GM18873 (cell line): ENCODE measurements at regions not wholly inside any gene's neighbourhood (a gene's known extent, or its start where the extent isn't known, plus 50 kb on each side); places are given as distances from the start of the nearest gene placed in this dataset.

Experiments
- ATAC-seq: cut with Tn5 transposase; IDR thresholded peaks from one replicate; pipeline ENCODE4 v1.9.1; 2021; ENCODE audit warnings: mild to moderate bottlenecking, moderate library complexity, moderate number of reproducible peaks; ENCODE audit not compliant: unreplicated experiment, low FRiP score

DNA sequence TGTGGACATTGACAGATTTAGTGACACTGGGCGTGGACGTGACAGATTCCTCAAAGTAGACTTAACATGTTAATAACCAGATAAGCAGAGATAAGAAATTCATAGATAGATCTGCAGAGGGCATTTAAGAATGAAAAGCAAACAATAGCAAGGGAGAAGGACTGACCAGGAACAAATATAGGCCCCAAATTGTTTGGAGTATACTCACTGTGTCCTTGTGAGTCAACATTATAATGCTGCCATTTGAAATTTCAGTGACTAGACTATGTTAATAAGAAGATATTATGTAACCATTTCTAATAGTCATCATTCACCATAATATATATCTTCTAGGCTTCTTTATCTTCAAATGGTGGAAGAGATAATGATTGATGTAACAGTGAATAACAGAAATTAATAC is 78.1 kb upstream of the SLC38A11 start:
- ATAC-seq: no peak

DNA sequence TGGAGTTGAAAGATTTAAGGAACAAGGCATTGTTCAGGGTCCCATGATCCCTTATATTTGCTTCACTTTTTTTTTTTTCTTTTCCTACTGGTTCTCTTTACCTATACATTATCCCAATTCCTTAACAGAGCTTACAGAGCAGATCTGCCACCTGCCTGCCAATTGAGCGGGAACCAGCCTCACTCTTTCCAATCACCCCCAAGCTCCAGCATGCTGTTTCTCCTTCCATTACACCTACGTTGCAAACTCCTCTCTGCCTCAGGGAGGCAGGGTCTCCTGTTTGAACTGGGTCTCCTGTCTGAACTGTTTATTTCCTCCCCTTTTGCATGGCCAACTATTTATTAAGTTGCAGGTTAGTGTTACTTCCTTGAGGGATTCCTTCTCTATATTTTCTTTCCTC is 77.2 kb upstream of the SLC38A11 start:
- ATAC-seq: no peak

DNA sequence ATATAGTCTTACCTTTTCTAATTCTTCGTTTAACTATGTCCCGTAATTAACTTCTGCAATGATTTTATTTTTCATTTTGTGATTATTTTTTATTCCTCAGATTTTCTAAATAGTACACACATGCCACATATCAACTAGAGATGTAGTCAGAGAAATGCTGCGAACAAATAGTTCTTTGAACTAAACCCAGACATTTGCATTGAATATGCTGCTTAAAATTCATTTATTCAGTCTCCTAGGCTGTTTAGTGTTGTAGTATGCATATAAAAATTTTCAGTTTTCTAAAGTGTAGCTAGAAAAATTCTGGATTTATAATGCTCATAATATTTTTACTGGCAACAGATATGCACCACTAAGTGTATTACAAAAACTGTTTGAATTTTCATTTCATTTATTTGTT is 68.9 kb upstream of the SLC38A11 start:
- no peak for ATAC-seq

DNA sequence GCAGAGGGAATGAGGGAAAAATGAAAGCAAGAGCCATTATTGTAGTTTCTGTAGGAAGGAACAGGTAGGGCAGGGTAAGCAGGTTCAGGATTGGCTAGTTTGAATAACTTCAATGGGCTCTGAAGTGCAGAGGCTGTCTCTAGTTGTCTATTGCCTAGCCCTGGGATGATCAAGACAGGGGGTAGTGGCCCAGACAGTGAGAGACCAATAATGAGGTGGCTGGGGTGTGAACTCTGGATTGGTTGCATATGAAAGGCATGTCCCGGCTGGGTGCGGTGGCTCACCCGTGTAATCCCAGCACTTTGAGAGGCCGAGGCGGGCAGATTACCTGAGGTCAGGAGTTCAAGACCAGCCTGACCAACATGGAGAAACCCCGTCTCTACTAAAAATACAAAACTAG is 67.5 kb upstream of the SLC38A11 start:
- ATAC-seq: no peak

DNA sequence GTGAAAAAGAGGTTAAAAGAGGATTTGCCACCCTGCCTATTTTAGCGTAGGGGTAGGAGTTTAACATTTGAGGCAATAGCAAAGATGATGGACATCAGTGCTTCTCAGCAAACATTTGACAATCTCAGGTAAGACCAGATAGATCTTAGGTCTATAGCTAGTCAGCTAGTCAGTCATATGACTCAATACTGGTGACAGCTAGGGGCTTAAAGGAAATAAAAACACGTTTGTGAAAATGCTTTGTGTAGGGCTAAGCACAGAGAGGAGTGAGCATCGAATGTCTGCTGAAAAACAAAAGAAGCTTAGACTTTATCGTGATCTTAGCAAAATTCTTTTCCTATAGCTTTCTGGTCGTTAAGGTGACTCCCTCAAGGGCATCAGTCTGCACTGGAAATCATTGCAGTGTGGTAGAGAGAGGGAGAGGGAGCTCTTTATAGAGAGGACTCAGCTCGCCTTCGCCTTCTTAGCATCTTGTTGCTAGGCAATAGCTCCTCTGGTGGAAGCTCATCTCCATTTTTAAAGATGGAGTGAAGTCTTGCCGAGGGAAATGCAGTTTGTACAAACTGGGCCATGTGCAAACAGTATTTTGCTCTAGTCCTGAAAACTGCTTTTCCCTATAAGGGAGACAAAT is 62.8 kb upstream of the SLC38A11 start:
- ATAC-seq: no peak

DNA sequence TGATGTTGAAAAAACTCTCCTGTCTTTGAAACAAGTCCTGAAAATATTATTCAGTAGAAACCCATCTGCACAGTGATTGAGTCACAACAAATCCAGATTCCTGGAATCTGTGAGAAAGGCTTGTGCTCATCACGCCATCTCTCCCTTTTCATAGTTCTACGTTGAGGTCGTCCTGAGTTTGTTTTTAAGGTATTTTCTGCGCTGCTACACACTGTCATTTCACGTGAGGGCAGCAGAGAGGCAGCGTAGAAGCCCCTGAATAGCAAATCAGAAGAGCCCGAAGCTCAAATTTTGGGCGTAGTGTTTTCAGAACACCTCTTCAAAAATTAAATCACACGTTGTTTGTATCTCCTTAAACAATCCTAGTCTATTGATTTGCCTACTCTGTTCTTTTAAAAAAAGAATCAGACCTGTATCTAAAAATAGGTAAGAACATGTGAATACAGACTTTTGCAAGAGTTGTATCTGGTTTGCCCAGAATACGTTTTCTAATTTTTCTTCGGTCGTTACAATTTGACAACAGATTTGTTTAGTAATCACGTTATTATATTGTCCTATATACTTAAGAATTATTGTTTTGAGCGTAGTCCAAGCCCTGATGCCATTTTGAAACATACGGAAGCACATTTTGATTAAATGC is 61.6 kb upstream of the SLC38A11 start:
- ATAC-seq: peak; percentile 49

DNA sequence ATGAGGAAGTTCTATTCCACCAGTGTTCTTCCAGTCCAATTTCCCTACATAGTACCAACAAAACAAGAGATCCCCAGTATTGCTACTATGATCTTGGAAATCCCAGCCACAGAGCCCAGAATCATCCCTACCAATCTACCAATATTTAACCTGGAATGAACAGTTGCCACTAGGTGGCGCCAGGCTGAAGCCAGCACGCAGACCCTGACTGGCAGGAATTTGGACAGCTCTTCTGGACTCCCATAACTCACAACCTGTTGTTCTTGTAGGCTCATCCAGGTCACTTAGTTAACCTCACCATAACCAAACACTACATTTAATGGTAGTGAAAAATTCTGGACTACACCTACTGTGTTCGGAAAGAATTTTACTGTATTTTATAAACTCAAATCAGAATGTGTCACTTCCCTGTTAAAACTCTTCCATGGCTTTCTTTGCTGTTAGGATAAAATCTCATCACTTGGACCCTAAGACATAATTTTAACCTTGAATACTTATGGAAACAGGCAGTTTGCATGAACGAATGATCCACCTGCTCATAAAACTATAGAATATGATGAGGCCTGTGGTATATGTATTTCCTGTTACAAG is 59.8 kb upstream of the SLC38A11 start:
- peak; percentile 71 for ATAC-seq

DNA sequence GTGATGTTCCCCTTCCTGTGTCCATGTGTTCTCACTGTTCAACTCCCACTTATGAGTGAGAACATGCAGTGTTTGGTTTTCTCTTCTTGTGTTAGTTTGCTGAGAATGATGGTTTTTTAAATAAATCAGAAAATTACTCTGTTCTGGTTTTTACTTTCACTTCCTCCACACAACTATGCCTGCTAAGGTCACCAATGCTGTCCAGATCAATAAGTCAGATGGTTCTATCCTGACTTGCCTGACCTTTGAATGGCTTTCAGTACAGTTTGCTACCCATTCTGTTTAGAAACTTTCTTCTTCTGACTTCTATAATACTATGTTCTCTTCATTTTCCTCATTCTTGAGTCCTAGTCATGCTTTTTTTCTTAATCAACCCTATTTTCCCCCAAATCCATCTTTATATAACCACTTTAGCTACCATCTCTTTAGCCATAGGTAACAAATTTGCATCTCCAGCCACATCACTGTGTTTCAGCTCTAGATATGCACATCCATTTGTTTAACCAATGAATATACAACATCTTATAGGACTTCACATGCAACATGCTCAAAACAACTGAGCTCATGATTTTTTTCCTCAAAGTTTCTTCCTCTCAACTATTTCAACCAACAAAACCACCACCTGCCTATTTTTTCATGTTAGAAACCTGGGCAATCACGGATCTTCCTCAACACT is 58.8 kb upstream of the SLC38A11 start:
- ATAC-seq: no peak

DNA sequence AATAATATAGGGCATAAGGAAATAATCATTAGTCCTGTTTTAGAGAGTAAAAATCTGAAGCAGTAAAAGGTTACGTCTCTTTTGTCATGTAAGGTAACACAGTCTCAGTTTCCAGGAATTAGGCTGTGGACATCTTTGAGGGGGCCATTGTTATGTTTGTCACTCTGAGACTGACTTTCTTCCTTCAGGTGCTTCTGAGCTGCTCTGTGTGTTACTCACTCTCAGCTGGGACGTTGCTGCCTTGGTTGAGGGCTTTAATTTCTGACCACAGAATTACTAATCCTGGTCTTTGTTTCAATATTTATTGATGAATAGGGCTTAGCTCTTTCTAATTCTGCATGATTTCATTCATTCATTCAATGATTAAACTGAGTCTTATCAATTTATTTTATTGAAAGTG is 55.9 kb upstream of the SLC38A11 start:
- no peak for ATAC-seq

DNA sequence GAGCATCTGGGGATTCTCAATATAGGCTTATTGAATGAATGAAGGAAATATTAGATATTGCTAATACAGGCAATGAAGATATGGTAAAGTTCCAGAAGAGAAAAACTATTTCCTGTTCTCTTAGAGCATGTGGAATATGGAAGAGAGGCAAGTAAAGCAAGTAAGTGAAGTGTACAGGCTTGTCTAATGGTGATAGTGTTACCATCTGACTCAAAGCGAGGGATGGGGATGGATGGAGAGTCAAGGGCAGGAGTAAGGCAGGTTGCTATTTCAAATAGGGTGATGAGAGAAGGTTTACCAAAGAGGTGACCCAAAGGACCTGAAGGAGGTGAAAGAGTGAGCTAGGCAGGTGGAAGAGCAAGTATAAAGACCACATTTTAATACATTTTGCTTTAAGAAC is 55.2 kb upstream of the SLC38A11 start:
- no peak for ATAC-seq

DNA sequence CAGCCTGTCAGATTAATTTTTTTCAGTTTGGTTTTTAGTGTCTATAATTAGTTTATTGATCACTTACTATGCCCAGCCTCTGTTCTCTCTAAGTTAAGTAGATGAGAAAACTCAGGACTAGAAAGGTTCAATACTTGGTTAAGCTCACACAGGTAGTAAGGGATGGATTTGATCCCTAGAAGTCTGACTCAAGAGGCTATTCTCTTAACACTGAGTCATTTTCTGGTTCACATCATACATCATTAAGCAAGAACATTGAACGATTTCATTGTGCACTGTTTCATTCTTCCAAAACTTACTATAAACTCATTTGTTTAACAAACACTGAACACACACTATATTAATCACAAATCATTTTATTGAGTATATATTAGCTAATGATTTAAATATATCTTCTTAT is 54.1 kb upstream of the SLC38A11 start:
- no peak for ATAC-seq

DNA sequence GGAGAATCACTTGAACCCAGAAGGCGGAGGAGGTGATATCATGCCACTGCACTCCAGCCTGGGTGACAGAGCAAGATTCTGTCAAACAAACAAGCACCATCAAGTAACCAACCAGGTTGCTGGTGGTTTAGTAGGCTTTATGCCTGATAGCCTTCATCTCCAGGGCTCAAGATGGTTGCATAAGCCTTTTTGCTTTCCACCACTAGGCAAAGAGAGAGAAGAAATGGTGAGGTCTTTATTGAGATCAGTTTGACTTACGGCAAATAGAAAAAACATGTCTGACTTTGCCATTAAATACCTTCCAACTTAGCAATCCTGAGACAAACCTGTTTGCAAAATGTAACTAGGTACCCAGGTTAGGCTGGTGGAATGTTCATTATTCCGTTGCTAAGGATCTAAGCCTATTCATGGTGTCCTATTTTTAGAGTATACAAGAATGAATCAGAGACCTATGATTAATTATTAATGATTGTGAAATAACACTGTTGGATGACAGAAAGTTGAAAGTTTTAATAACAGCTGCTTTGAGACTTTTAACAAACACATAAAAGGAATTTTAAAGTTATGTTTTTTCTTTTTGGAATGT is 53.5 kb upstream of the SLC38A11 start:
- ATAC-seq: no peak

DNA sequence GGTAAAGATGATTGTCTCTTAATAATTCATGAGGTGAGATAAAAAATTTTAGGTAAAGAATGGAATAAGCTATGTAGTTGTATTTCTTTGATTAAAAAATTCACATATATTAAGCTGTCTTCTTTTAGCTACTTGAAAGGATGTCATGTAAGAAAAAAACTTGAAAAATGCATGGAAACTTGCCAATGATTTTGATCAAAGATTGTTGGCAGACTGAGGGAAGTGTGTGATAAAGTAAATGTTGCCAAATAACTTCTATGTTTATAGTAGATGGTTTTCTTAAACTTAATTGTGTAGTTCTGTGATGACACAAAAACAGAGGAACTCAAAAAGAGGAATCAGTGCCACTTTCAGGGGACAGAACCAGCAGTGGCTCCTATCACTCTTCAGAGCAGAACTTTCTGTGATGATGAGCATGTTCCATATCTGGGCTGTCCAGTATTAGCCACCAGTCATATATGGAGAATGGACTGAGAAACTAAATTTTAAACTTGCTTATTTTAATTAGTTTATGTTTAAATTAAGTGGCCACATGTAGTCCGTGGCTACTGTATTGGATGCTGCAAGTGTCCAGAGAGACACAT is 51.9 kb upstream of the SLC38A11 start:
- no peak for ATAC-seq
